ENCODE measurements at regions not wholly inside any gene's neighbourhood (a gene's known extent, or its start where the extent isn't known, plus 50 kb on each side); places are given as distances from the start of the nearest gene placed in this dataset.

- BruUV-seq (replicated peaks): no TSS peak
- H2AFZ ChIP-seq (ENCODE audit: low read length): no peak overlapping the region
- FAIRE-seq: no peak
- no peaks in the 10 kb centered on the region for H4K20me1 ChIP-seq (ENCODE audit: insufficient read depth, low read length)
- no peaks in the 10 kb centered on the region for H3K4me1 ChIP-seq (ENCODE audit: insufficient read depth, low read length)
- H3K4me2 ChIP-seq (ENCODE audit: low read depth, low read length): no peak overlapping the region
- no peak overlapping the region for H3K4me3 ChIP-seq (replicated peaks in 1 of 3; ENCODE audit: insufficient read depth in 1 of 3, low read depth in 2 of 3, low read length in 3 of 3)
- intact Hi-C loops (cut with micrococcal nuclease; ENCODE audit: unreplicated experiment): no loop called here
- in situ Hi-C loops (cut with HindIII; ENCODE audit: extremely low pct_ligation_motif_present, low pct_unique_long_range_greater_than_20kb): no loop called here
- H3K9ac ChIP-seq (ENCODE audit: insufficient read depth, low read depth, low read length): no peak overlapping the region
- no peak for DNase-seq (ENCODE audit: low spot score)
- no peak for ATAC-seq
- no peak overlapping the region for H3K27ac ChIP-seq (ENCODE audit: extremely low read length, insufficient read depth, low read length)
- ChIA-PET CTCF (ENCODE audit: low intra/inter-chr PET ratio, low total read pairs) (no interaction called here), POLR2A (no interaction called here)
- no peaks in the 10 kb centered on the region for H3K79me2 ChIP-seq (ENCODE audit: insufficient read depth, low read length)
- no peaks in the 10 kb centered on the region for H3K27me3 ChIP-seq (ENCODE audit: control insufficient read depth in 1 of 2, insufficient read depth in 2 of 2, low read length in 2 of 2)
- WGBS (ENCODE audit: low lambda C conversion rate): 13% methylated on average over 3 of the region's 3 CpGs
- H3K9me3 ChIP-seq (ENCODE audit: low read length): no peaks in the 10 kb centered on the region
- no peak for TF ChIP-seq ZNF30 (CRISPR knock-in tag; IDR thresholded peaks at IDR 0.05)
- TF ChIP-seq ZNF367 (CRISPR knock-in tag; IDR thresholded peaks at IDR 0.05; ENCODE audit: borderline replicate concordance): no peak
- TF ChIP-seq SRSF9 (IDR thresholded peaks at IDR 0.05; ENCODE audit: borderline replicate concordance, insufficient read depth, low read depth, low read length, poor library complexity, severe bottlenecking): no peak
- no peak for TF ChIP-seq ZNF414 (CRISPR knock-in tag; IDR thresholded peaks at IDR 0.05)
- TF ChIP-seq ZFY (CRISPR knock-in tag; IDR thresholded peaks at IDR 0.05): no peak
- TF ChIP-seq NFE2L1 (CRISPR knock-in tag; IDR thresholded peaks at IDR 0.05; ENCODE audit: borderline replicate concordance): no peak
- TF ChIP-seq SYNCRIP (IDR thresholded peaks at IDR 0.05; ENCODE audit: insufficient read depth, low read depth, low read length): no peak
- TF ChIP-seq NFATC3 (CRISPR knock-in tag; IDR thresholded peaks at IDR 0.05): no peak
- no peak for TF ChIP-seq ZSCAN12 (CRISPR knock-in tag; IDR thresholded peaks at IDR 0.05)
- no peak for TF ChIP-seq TBP (CRISPR knock-in tag; IDR thresholded peaks at IDR 0.05)
- no peak for TF ChIP-seq RFX3 (CRISPR knock-in tag; IDR thresholded peaks at IDR 0.05)
- TF ChIP-seq AKNA (CRISPR knock-in tag; IDR thresholded peaks at IDR 0.05; ENCODE audit: borderline replicate concordance): no peak
- no peak for TF ChIP-seq PRMT3 (CRISPR knock-in tag; IDR thresholded peaks at IDR 0.05; ENCODE audit: borderline replicate concordance, low read depth)
- no peaks in the 10 kb centered on the region for H3K36me3 ChIP-seq (replicated peaks in 1 of 2; ENCODE audit: control insufficient read depth in 1 of 2, insufficient read depth in 2 of 2, low read length in 2 of 2)
Measured at GRCh38 chr5:169423580-169424278, 122.8 kb upstream of the SLIT3 start.

All from HepG2 (cell line).